Muscle layer of colon (tissue), 2 donors: ENCODE measurements at regions not wholly inside any gene's neighbourhood (a gene's known extent, or its start where the extent isn't known, plus 50 kb on each side); places are given as distances from the start of the nearest gene placed in this dataset.

Source experiments
- H3K27ac ChIP-seq: one replicate; pipeline ENCODE4 v1.7.0; 2013; ENCODE audit warnings: low read depth, mild to moderate bottlenecking, low read length, moderate library complexity
- H3K27me3 ChIP-seq, 2 donors: one replicate each; pipeline ENCODE4 v1.7.0; 2013; ENCODE audit warnings: low read length in 2 of 2, mild to moderate bottlenecking in 2 of 2; ENCODE audit not compliant: insufficient read depth in 2 of 2, control insufficient read depth in 1 of 2
- H3K36me3 ChIP-seq: one replicate; pipeline ENCODE4 v1.7.0; 2013; ENCODE audit warnings: mild to moderate bottlenecking, low read length; ENCODE audit not compliant: insufficient read depth
- H3K4me1 ChIP-seq: one replicate; pipeline ENCODE4 v1.7.0; 2013; ENCODE audit warnings: mild to moderate bottlenecking, low read length; ENCODE audit not compliant: insufficient read depth
- H3K4me3 ChIP-seq, 2 donors: one replicate each; pipeline ENCODE4 v1.7.0; 2013; ENCODE audit warnings: low read length in 2 of 2, low read depth in 1 of 2, mild to moderate bottlenecking in 1 of 2, moderate library complexity in 1 of 2
- H3K9ac ChIP-seq: one replicate; pipeline ENCODE4 v1.7.0; 2013; ENCODE audit warnings: low read length
- H3K9me3 ChIP-seq: one replicate; pipeline ENCODE4 v1.7.0; 2013; ENCODE audit warnings: mild to moderate bottlenecking, low read length
- donor health status: abdominal sarcoma.
- donor health status: Adenocarcinoma of cecum.

DNA sequence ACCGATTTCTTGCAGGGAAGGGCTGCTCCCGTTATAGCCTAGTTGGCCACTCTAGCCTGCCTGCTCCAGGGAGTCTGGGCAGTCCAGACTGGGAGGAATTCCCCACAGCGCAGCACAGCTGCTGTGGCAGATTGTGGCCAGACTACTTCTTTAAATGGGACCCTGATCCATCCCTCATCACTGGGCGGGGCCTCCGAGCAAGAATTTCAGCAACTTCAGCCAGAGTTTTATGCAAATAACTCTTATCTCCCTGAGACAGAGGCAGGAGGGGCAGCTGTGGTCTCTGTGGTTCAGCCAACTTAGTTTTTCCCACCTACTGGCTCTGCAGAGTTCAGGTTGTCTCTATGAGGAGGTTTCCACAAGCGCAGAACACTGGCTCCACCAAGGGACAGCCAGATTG lies 1583.2 kb downstream of the SUCLG1 start:
- no peak overlapping the region for H3K9ac ChIP-seq
- no peaks in the 10 kb centered on the region for H3K9me3 ChIP-seq
- no peaks in the 10 kb centered on the region for H3K27me3 ChIP-seq
- H3K4me1 ChIP-seq: no peaks in the 10 kb centered on the region
- no peak overlapping the region for H3K27ac ChIP-seq
- H3K36me3 ChIP-seq: no peaks in the 10 kb centered on the region
- H3K4me3 ChIP-seq: no peak overlapping the region

DNA sequence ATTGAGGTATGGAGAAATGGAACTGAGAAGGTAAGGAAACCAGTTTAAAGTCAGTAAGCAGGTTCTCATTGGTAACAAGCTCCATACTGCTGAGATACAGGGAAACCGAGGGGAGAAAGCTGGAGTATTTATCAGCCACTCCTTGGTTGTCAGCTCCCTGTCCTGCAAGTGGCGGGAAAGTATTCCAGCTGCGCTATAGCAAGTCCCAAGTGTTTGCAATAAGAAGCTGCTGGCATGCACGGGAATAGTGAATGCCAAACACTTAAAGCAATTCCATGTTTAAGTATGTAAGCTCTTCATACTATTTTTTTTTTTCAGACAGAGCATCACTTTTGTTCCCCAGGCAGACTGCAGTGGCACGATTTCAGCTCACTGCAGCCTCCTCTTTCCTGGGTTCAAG lies 1601.1 kb downstream of the SUCLG1 start:
- Histone ChIP-seq H3K27me3 (no peaks in the 10 kb centered on the region), H3K36me3 (no peaks in the 10 kb centered on the region), H3K9me3 (no peaks in the 10 kb centered on the region), H3K9ac (no peak overlapping the region), H3K27ac (no peak overlapping the region), H3K4me1 (no peaks in the 10 kb centered on the region), H3K4me3 (no peak overlapping the region)

- Histone ChIP-seq H3K4me3 (no peak overlapping the region), H3K9me3 (no peaks in the 10 kb centered on the region), H3K4me1 (no peaks in the 10 kb centered on the region), H3K36me3 (no peaks in the 10 kb centered on the region), H3K9ac (no peak overlapping the region), H3K27me3 (no peaks in the 10 kb centered on the region), H3K27ac (no peak overlapping the region)
These were observed 1605.8 kb downstream of the SUCLG1 start for GRCh38 chr2:82853299-82853698.

DNA sequence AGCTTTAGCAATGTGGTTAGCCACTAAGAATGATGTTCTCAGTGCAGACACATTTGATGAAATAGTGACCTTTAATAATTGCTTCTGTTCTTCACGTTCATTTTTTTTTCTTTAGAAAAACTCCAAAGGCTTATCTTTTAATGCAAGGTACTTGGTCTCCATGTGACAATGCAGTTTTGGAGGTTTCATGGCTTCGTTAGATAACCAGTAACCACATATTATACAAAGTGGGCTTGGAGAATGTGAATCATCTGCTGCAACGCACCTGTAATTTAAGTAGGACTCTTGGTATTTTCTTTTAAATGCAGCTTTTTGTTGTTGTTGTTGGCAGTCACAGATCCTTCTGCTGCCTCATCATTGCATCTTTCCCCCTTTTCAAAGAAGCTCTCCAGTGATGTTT lies 1606.3 kb downstream of the SUCLG1 start:
- Histone ChIP-seq H3K9me3 (no peaks in the 10 kb centered on the region), H3K27ac (no peak overlapping the region), H3K4me3 (no peak overlapping the region), H3K27me3 (no peaks in the 10 kb centered on the region), H3K36me3 (no peaks in the 10 kb centered on the region), H3K9ac (no peak overlapping the region), H3K4me1 (no peaks in the 10 kb centered on the region)

GRCh38 chr2:82848285-82848684 lies 1610.8 kb downstream of the SUCLG1 start:
- no peaks in the 10 kb centered on the region for H3K36me3 ChIP-seq
- no peak overlapping the region for H3K27ac ChIP-seq
- H3K4me3 ChIP-seq: no peak overlapping the region
- no peaks in the 10 kb centered on the region for H3K27me3 ChIP-seq
- H3K9me3 ChIP-seq: no peaks in the 10 kb centered on the region
- no peak overlapping the region for H3K9ac ChIP-seq
- no peaks in the 10 kb centered on the region for H3K4me1 ChIP-seq

DNA sequence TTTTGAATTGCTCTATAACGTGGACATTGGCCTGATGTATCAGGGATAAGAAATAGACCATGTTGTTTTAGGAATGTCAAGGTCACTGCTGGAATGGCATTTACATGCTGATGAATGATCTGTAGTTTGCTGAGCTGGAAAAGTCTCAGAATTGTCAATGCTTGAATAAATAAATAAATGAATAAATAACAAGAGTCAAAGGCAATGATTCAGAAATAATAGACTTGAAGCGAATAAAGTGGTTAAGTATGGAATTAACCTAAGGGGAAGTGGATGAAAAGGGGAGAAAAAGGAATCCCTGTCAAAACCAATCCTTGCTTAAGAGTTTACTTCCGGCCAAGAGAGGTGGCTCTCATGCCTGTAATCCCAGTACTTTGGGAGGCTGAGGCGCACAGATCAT lies 1620.0 kb downstream of the SUCLG1 start:
- Histone ChIP-seq H3K9ac (no peak overlapping the region), H3K27ac (no peak overlapping the region), H3K36me3 (no peaks in the 10 kb centered on the region), H3K27me3 (no peaks in the 10 kb centered on the region), H3K9me3 (no peaks in the 10 kb centered on the region), H3K4me3 (no peak overlapping the region), H3K4me1 (no peaks in the 10 kb centered on the region)

- no peak overlapping the region for H3K9ac ChIP-seq
- no peak overlapping the region for H3K4me3 ChIP-seq
- H3K36me3 ChIP-seq: no peaks in the 10 kb centered on the region
- no peaks in the 10 kb centered on the region for H3K4me1 ChIP-seq
- H3K9me3 ChIP-seq: no peaks in the 10 kb centered on the region
- H3K27ac ChIP-seq: no peak overlapping the region
- H3K27me3 ChIP-seq: no peaks in the 10 kb centered on the region
These were observed 1621.3 kb downstream of the SUCLG1 start for GRCh38 chr2:82837588-82838304.

- Histone ChIP-seq H3K4me3 (no peak overlapping the region), H3K36me3 (no peaks in the 10 kb centered on the region), H3K27me3 (no peaks in the 10 kb centered on the region), H3K4me1 (no peaks in the 10 kb centered on the region), H3K27ac (no peak overlapping the region), H3K9me3 (no peaks in the 10 kb centered on the region), H3K9ac (no peak overlapping the region)
These were observed 1624.2 kb downstream of the SUCLG1 start for GRCh38 chr2:82834893-82835292.

- Histone ChIP-seq H3K4me1 (no peaks in the 10 kb centered on the region), H3K4me3 (no peak overlapping the region), H3K36me3 (no peaks in the 10 kb centered on the region), H3K9ac (no peak overlapping the region), H3K9me3 (no peaks in the 10 kb centered on the region), H3K27me3 (no peaks in the 10 kb centered on the region), H3K27ac (no peak overlapping the region)
These were observed 1631.7 kb downstream of the SUCLG1 start for GRCh38 chr2:82827426-82827825.

DNA sequence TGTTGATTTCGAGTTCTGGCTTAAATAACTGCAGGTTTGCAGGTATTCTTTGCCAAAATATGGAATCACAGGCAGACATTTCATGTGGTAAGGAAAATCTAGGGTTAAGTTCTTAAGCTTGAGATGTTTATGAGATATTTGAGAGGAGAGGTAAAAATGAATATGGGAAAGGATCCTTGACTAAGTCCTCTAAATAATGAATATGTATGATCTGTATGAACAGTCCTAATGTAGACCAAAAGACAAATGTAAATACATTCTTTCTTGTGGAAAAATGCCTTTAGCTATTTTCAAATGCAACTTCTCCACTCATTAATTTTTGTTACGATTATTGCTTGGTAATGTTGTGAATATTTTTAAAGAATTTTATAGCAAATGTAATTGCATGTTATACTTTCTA lies 1632.6 kb downstream of the SUCLG1 start:
- Histone ChIP-seq H3K9ac (no peak overlapping the region), H3K27ac (no peak overlapping the region), H3K36me3 (no peaks in the 10 kb centered on the region), H3K4me3 (no peak overlapping the region), H3K9me3 (no peaks in the 10 kb centered on the region), H3K27me3 (no peaks in the 10 kb centered on the region), H3K4me1 (no peaks in the 10 kb centered on the region)

- no peaks in the 10 kb centered on the region for H3K36me3 ChIP-seq
- H3K9ac ChIP-seq: no peak overlapping the region
- H3K27me3 ChIP-seq: no peaks in the 10 kb centered on the region
- no peak overlapping the region for H3K27ac ChIP-seq
- no peaks in the 10 kb centered on the region for H3K9me3 ChIP-seq
- H3K4me3 ChIP-seq: no peak overlapping the region
- H3K4me1 ChIP-seq: no peaks in the 10 kb centered on the region
These were observed 1633.5 kb downstream of the SUCLG1 start for GRCh38 chr2:82825410-82826090.

- Histone ChIP-seq H3K36me3 (no peaks in the 10 kb centered on the region), H3K4me1 (no peaks in the 10 kb centered on the region), H3K4me3 (no peak overlapping the region), H3K27me3 (no peaks in the 10 kb centered on the region), H3K9me3 (no peaks in the 10 kb centered on the region), H3K27ac (no peak overlapping the region), H3K9ac (no peak overlapping the region)
These were observed 1635.2 kb downstream of the SUCLG1 start for GRCh38 chr2:82823892-82824291.
